Embryonic facial prominence (tissue), 1 donor: ENCODE measurements at regions not wholly inside any gene's neighbourhood (a gene's known extent, or its start where the extent isn't known, plus 50 kb on each side); places are given as distances from the start of the nearest gene placed in this dataset.

ENCODE experiments used
- DNase-seq: peaks from one replicate; pipeline ENCODE4 v3.0.0-alpha.2; 2016; ENCODE audit errors: extremely low spot score

DNA sequence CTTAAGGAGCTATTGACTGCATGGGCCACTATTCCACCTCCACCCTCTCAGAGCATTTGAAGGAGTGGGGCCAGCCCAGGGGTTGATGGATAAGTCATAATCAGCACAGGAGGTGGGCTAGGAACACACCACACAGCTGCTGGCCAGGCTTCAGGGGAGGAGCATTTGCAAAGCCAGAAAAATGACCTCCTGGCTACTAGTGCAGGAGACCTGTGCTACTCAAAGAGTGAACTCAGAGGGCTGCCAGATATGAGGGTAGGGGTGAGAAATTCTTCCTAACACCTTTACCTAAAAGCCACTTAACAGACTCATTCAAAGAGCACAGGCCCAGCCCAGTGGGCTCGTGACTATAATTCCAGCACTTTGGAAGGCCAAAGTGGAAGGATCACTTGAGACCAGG, 210.8 kb downstream of the TBXT start:
- no peak for DNase-seq

GRCh38 chr6:165952514-165952913, 215.1 kb downstream of the TBXT start:
- DNase-seq = no peak

- no peak for DNase-seq
Measured at GRCh38 chr6:165950316-165950715, 217.3 kb downstream of the TBXT start.

- no peak for DNase-seq
Measured at GRCh38 chr6:165949324-165949723, 218.3 kb downstream of the TBXT start.

DNA sequence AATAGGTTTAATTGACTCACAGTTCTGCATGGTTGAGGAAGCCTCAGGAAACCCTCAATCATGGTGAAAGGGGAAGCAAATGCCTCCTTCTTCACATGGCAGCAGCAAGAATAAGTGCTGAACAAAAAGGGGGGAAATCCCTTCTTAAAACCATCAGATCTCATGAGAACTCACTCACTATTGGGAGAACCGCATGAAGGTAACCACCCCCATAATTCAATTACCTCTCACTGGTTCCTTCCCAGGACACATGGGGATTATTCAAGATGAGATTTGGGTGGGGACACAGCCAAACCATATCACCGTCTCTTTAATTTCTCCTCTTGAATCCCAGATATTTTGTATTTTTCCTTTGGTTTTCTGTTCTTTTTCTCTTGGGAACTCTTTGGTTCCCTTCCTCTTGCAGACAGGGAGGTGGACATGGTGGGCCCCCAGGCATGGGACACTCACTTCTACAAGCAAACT, 223.6 kb downstream of the TBXT start:
- no peak for DNase-seq

DNA sequence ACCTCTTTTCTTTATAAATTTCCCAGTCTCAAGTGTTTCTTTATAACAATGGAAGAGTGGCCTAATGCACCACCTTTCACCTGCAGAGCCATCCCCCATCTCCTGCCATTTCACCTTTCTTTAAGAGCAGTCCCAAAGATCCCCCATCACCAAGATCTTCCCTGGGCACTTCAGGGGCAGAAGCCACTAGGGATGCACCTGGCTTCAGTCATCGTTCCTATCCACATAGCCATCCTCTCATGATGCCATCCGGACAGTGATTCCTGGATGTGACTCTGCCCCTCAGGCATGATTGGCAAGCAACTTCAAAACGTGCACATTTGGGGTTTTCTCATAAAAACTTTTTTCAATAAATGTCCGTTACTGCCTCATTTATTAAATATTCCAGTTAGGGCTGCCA, 225.9 kb downstream of the TBXT start:
- DNase-seq = no peak

GRCh38 chr6:165941249-165941775, 226.3 kb downstream of the TBXT start:
- no peak for DNase-seq

- no peak for DNase-seq
Measured at GRCh38 chr6:165940366-165940765, 227.3 kb downstream of the TBXT start.

DNA sequence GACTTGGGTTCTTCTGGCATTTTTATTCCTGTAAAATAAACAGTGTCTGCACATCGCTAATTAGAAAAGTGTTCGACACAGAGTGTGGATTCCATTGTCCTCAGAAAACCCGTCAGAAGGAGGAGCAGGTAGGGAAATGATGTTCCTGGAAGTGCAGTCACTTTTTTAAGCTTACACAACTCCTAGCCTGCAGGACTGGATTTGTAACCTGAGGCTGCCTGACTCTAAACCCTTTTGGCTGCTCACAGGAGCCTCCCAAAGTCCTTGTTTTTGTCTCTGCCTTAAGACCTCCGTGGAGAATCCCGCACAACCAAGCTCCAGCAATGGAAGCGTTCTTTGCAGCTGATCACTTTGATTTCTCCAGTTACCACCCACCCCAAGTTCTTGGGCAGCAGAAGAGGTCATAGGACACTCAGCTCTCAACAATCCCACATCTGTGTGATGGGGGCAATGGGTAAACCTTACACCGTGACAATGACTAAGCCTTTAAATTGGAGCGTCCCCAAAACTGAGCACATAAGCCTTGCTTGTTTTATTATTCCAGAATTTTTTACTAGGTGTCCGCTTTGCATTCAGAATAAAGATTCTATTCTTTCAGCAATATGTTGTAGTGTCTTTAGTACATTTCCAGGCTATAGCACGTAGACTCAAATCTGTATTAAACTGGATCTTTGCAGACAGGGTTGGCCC, 227.9 kb downstream of the TBXT start:
- DNase-seq = no peak

GRCh38 chr6:165939047-165939446, 228.6 kb downstream of the TBXT start:
- DNase-seq = no peak

DNA sequence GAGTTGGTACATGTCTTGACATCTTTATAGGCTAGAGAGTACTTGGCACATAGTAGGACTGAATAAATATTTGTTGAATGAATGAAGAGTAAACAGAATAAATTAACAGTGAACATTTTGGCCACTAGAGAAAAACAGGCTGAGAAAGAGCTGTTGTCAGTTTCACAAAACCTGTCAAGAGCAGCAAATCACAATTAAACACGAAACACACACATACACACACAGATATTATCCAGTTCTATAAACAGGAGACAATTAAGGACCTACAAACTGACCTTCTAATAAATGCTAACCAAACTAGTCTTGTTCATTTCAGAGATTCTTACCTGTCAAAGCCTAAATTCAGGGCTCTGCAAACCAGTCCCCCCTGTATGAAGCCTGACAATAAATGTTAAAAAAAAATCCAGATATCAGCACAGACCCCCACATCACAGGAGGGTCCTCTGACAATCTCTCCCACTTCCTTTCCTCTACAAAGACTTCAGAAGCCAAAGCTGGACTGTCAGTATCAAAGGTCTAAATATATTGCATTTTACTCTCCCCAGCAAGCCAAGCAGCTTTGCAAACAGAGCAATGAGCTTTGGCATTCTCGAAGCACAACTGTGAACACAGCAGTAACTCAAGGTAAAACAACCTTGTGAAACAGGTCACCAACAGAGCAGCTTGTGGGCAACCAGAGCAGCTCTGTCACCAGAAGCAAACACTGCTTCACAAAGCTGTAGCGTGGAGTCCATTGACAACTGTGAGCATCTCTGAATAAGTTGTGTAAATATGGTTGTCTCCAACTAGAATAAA, 229.9 kb downstream of the TBXT start:
- no peak for DNase-seq

- DNase-seq = no peak
Measured at GRCh38 chr6:165936660-165937059, 231.0 kb downstream of the TBXT start.

GRCh38 chr6:165936096-165936495, 231.6 kb downstream of the TBXT start:
- DNase-seq = no peak

DNA sequence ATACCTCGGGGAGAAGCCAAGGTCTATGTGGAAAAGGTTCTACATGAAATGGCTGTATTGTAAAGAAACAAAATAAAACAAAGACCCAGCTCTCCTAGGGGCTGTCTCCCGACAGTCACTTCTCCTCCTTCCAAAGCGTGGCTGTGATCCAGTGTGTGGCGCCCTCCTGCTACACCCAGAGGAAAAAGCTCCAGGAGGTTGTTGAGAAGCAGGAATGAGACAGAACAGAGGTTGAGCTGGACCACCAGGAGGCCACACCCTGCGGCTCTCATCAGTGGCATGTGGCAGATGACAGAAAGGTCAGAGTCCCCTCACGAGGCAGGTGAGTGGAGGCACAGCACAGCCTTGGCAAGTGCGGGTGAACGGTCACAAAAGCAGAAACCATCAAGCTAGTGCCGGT, 236.0 kb downstream of the TBXT start:
- no peak for DNase-seq

DNA sequence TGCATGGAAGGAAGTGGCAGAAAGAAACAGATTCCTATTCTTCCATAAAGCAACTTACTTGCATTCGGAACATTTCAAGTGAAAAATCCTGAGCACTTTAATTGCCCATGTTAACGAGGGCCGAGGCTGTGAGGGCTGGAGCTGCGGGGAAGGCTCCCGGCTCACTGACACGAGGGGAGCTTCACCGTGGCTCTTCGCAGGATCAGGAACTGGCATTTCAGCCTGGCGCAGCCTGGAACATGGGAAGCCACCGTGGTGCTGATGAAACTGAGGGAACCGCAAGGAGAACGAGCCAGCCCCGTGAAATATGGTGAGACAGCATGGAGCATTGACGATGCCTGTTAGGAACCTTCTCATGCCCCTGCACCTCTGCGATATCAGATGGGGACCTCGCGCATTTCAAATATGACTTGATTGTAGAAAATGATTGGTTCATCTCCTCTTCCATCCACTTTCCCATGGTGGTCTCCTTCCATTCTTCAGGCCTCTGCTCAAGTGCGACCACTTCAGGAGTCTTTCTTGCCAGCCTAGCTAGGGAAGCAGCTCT, 236.9 kb downstream of the TBXT start:
- DNase-seq = no peak

DNA sequence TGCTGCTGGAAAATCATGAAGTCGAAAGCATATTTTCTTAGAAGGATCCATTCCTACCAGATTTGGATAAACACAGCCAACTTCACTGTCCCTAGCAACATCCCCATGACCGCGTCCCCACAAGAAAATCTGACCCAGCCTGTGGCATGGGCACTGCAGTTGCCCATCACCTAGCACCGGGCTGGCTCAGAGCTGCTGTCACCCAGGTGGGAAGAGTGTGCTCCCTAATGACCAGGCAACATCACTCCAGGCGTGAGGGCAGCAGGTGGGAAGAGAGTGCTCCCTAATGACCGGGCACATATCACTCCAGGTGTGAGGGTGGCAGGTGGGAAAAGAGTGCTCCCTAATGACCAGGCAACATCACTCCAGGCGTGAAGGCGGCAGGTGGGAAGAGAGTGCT, 238.0 kb downstream of the TBXT start:
- no peak for DNase-seq

DNA sequence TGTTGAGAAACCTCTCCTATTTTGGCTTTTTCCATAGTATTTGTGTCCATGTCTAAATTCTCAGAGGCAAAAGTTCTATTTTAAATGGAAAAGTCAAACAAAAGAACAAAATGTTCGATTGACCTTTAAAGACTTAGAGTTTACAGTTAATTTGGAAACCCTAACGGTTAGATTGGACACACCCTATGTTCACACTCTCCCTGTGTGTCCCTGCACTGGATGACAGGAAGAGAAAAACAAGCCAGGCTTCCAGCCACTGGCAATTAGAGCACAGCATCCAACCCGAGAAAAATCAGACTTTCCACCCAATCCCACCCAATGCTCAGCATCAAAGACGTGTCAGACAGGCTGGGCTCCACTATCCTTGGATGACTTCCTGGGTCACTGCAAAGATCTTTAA, 241.3 kb downstream of the TBXT start:
- no peak for DNase-seq

GRCh38 chr6:165925474-165926156, 242.0 kb downstream of the TBXT start:
- DNase-seq = no peak

GRCh38 chr6:165922309-165922794, 245.3 kb downstream of the TBXT start:
- no peak for DNase-seq

DNA sequence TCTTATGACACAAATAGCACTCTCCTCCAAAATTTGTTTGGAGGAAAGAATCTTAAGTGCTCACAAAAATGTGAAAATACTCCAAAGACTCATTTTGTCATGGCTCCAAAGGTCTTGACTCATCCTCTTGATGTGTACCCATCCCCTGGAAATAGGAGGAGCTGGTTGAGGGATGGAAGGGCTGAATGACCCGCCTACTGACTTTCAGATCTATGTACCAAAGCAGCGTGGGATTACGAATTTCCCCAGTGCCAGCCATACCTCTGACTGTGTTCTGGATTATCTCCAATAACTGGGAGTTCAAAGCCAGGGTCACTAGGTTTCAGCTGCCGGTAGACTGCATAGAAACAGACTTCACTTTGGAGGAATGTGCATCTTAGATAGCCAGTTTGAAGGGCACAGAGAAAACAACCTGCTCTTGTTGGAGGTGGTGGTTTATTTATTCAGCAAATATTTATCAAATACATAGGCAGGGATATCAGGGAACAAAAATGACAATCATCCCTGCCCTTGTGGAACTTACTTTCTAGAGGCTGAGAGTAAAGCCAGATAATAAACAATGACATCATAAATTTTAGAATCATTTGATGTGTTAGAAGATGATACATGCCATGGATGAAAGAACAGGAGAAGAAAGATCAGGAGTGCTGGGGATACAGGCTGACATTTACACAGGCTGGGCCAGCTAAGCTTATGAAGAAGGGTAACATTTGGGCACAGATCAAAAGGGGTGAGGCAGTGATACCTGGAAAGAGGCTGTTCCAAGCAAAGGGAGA, 246.6 kb downstream of the TBXT start:
- DNase-seq = no peak

DNA sequence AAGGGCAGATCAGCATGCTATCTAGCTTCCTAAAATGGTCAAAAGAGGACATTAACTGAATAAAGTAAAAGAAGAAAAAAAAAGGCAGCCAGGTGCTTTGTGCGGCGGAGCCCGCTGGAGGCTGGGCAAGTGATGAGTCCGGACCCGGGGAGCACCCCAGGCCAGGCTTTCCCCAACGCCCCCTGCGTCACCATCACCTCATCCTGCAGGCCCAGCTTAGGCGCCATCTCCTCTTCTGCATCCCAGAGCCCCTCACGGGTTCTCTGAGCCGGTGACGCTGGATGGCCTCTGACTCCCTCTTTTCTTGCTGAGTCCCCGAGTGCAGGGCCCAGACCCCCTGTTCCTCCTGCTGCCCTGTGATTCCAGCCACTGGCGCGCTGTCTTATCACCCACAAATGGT, 250.1 kb downstream of the TBXT start:
- DNase-seq = no peak
